Sigmoid colon (tissue), 4 donors: ENCODE measurements at regions not wholly inside any gene's neighbourhood (a gene's known extent, or its start where the extent isn't known, plus 50 kb on each side); places are given as distances from the start of the nearest gene placed in this dataset.

Source experiments
- CTCF ChIP-seq, 4 experiments: fragments of 450-650 bp in 3 of 4; fragments of 200-600 bp in 1 of 4; IDR thresholded peaks; one replicate each; pipeline ENCODE4 v1.5.1; 2016 to 2019; ENCODE audit warnings: antibody characterized with exemption in 4 of 4, mild to moderate bottlenecking in 3 of 4, moderate library complexity in 2 of 4
- EP300 ChIP-seq, 4 donors: sonication (generic); formaldehyde crosslinking; IDR thresholded peaks; one replicate each; pipeline ENCODE4 v1.6.1; 2017; ENCODE audit warnings: antibody characterized with exemption in 4 of 4
- POLR2A ChIP-seq, 2 donors: fragments of 450-650 bp; IDR thresholded peaks; one replicate each; pipeline ENCODE4 v1.6.1; 2016; ENCODE audit warnings: antibody characterized with exemption in 2 of 2, mild to moderate bottlenecking in 2 of 2, moderate library complexity in 2 of 2
- POLR2AphosphoS5 ChIP-seq, 4 donors: sonication (generic); formaldehyde crosslinking; IDR thresholded peaks; one replicate each; pipeline ENCODE4 v1.6.1; 2017; ENCODE audit warnings: antibody characterized with exemption in 4 of 4

GRCh38 chr2:10183146-10183675, 60.7 kb downstream of the RRM2 start:
- no peak for TF ChIP-seq CTCF (IDR thresholded peaks at IDR 0.05)
- no peak for TF ChIP-seq EP300 (IDR thresholded peaks at IDR 0.05)
- TF ChIP-seq POLR2A (IDR thresholded peaks at IDR 0.05), result no peak
- TF ChIP-seq POLR2AphosphoS5 (IDR thresholded peaks at IDR 0.05), result no peak
